ENCODE measurements at regions not wholly inside any gene's neighbourhood (a gene's known extent, or its start where the extent isn't known, plus 50 kb on each side); places are given as distances from the start of the nearest gene placed in this dataset.

DNA sequence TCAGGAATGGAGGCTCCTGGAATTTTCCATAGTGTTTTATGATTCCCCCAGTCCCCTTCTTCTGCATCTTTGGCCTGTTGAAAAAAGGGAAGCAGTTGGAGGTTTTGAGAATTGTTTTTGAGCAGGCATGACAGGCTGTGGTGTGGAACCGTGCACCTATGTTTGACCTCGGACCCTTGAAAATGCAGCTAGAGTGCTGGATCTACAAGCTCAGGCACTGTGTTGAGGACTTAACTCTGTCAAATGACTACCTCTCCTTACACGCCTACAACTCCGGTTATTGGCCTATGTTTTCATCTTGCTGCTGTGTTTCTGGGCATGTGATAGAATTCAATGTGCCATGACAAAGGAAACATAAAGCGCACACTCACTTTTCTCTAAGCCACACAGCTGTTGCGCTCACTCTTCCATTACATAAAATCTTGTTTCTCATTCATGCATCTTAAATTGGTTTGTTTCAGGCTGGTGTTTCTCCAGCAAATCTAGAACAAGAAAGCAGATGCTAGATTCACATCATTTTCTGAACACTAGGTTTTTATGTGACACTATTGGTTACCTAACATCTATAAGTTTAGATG lies 616.6 kb downstream of the FGF9 start:
- no peak for DNase-seq (ENCODE audit: low read depth, low spot score)

GRCh38 chr13:22288496-22288895 lies 617.6 kb downstream of the FGF9 start:
- DNase-seq (ENCODE audit: low read depth, low spot score) = no peak

DNA sequence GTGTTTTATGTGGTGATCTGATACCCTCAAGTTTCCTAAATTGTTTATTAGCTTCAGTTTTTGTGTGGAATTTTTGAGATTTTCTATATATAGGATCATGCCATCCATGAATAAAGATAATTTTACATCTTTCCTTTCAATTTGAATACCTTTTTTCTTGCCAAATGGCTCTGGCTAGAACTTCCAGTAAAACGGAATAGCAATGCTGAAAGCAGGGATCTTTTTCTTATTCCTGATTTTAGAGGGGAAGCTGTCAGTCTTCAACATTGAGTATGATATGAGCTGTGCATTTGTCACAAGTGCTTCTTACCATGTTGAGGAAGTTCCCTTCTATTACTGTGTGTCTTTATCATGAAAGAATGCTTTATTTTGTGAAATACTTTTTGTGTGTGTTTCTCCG lies 618.8 kb downstream of the FGF9 start:
- no peak for DNase-seq (ENCODE audit: low read depth, low spot score)

- no peak for DNase-seq (ENCODE audit: low read depth, low spot score)
Observed at GRCh38 chr13:22298530-22298929, 627.7 kb downstream of the FGF9 start.

GRCh38 chr13:22311734-22312404 lies 641.0 kb downstream of the FGF9 start:
- DNase-seq (ENCODE audit: low read depth, low spot score) = no peak

GRCh38 chr13:22312405-22312803 lies 641.5 kb downstream of the FGF9 start:
- DNase-seq (ENCODE audit: low read depth, low spot score) = no peak

- DNase-seq (ENCODE audit: low read depth, low spot score) = no peak
Observed at GRCh38 chr13:22316494-22317025, 645.7 kb downstream of the FGF9 start.

- DNase-seq (ENCODE audit: low read depth, low spot score) = no peak
Observed at GRCh38 chr13:22320991-22321390, 650.1 kb downstream of the FGF9 start.

- DNase-seq (ENCODE audit: low read depth, low spot score) = no peak
Observed at GRCh38 chr13:22325761-22326160, 654.9 kb downstream of the FGF9 start.

DNA sequence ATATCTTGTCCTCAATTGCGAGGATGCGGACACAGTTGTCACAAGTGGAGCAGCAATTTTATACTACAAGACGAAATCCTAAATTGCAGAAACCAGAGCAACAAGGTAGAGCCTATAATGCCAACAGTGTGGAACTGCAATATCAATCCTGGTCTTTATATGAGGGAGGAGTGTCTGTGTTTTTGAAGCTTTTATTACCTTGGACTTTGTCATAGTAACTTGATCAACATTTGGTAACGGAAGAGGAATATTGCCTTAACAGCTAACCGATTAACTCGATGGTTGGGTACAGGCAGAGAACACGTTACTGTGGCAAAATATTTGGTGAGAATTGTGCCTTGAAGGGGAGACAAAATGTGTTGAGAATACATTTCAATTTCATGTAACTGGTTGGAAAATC lies 661.5 kb downstream of the FGF9 start:
- no peak for DNase-seq (ENCODE audit: low read depth, low spot score)

GRCh38 chr13:22336460-22336859 lies 665.6 kb downstream of the FGF9 start:
- DNase-seq (ENCODE audit: low read depth, low spot score) = no peak

GRCh38 chr13:22357132-22357531 lies 686.3 kb downstream of the FGF9 start:
- no peak for DNase-seq (ENCODE audit: low read depth, low spot score)

DNA sequence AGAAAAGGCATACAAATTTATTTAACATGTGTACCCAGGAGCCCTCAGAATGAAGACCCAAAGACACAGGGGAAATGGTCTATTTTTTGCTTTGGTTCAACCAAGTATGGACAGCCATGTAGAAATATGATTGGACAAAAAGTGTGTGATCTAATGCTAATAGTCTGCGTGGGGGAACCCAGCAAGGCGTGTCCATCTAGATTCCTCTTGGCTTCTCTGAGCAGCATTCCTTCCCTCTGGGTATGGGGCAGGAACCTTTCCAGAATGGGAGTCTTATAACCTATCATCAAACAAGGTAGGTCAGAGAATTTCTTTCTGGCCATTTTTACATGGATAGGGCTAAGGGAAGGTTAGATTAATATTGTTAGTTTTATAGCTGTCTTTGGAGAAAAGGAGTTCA lies 698.2 kb downstream of the FGF9 start:
- no peak for DNase-seq (ENCODE audit: low read depth, low spot score)

DNA sequence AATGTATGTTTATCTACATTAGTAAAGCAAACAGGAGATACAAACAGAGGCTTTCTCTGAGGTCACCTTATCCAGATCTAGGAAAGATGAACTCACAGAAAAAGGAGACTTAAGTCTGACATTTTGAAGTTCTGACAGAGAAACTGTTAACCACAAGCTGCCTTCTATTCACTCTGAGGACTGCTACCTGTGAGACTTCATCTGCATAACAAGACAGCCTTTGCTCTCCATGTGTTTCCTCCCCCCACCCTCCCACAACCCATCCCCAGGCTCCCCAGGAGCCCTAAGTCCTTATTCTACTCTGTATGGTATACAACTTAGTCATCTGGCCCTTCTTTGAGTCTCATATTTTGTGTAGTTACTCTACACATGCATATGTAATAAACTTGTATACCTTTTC lies 699.0 kb downstream of the FGF9 start:
- DNase-seq (ENCODE audit: low read depth, low spot score) = no peak

- no peak for DNase-seq (ENCODE audit: low read depth, low spot score)
Observed at GRCh38 chr13:22372261-22372660, 701.4 kb downstream of the FGF9 start.

DNA sequence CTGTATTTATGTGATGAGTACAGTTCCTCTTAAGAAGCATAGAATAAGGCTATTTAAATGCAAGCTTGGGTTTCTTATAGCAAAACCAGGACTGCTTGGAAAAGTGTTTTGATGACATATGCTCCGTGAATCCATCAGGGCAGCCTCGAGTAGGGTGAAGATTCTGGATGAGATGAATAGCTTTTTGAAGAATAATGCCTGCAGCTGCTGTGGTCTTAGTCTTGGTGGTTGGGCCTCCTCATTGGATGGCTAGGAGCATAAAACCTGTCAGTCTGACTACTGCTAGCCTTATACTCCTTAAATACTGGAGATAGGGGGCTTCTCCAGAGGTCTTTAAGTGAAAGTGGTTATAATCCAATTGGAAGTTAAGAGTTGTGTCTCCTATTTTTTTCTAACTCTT lies 704.3 kb downstream of the FGF9 start:
- no peak for DNase-seq (ENCODE audit: low read depth, low spot score)

- no peak for DNase-seq (ENCODE audit: low read depth, low spot score)
Observed at GRCh38 chr13:22387899-22388298, 717.0 kb downstream of the FGF9 start.

DNA sequence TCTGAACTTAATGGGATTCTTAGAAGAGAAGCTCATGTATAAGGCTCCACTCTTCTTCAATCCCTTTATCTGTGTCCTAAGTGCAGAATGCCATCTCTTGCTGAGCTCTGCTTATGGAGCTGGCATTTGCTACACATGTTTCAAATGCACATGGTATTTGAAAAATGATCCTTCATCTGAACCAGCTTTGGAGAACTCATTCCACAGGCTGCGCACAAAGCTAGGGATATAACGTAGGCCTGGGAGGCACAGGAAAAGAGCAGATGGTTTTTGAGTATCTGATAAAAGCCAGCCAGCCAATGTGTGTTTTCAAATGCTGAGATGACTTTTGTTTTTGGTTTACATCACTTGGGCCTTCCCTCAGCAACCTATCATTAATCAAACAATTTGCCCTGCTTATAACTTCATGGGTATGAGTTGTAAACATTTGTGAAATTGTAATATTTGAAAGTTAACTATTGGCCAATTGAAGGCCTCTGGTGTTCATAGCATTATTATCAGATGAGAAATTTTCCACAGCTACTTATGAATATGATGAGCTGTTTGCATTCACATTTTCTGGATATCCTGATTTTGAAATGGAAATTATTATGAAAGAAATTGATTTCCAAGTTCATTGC lies 729.0 kb downstream of the FGF9 start:
- DNase-seq (ENCODE audit: low read depth, low spot score) = no peak

DNA sequence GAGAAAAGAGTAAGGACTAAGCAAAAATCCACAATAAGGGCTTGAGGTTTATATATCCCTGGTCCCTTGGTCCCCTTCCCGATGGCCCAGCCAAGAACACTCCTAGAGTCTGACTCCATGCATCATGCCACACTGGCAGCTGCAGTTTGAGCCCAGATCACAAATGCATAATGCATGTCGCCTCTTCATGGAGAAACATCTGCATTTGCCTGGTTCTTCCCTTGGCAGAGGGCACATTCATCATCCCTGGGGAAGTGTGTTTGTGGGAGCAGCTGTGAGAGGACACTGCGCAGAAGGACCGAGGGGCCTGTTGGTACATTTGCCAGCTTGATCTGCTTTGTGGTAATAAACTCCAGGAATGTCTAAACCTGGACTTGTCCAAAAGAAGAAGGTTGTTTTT lies 731.8 kb downstream of the FGF9 start:
- no peak for DNase-seq (ENCODE audit: low read depth, low spot score)

GRCh38 chr13:22403144-22403543 lies 732.3 kb downstream of the FGF9 start:
- DNase-seq (ENCODE audit: low read depth, low spot score) = no peak

GRCh38 chr13:22405891-22406290 lies 735.0 kb downstream of the FGF9 start:
- DNase-seq (ENCODE audit: low read depth, low spot score) = no peak

- no peak for DNase-seq (ENCODE audit: low read depth, low spot score)
Observed at GRCh38 chr13:22412452-22412851, 741.6 kb downstream of the FGF9 start.

GRCh38 chr13:22422023-22422422 lies 751.1 kb downstream of the FGF9 start:
- no peak for DNase-seq (ENCODE audit: low read depth, low spot score)

Measured in pulmonary artery endothelial cell (primary cell).